Kidney tubule cell (primary cell): ENCODE measurements at regions not wholly inside any gene's neighbourhood (a gene's known extent, or its start where the extent isn't known, plus 50 kb on each side); places are given as distances from the start of the nearest gene placed in this dataset.
A peak's percentile ranks its signal among the peaks of the same experiment; 100 is the strongest.

Experiments
- DNase-seq: peaks from one replicate; pipeline ENCODE4 v3.0.0-alpha.2; 2018; ENCODE audit warnings: low spot score

GRCh38 chr15:29208836-29209235 is 60.8 kb downstream of the NSMCE3 start:
- DNase-seq = no peak

GRCh38 chr15:29208352-29208751 is 61.3 kb downstream of the NSMCE3 start:
- peak; percentile 5 for DNase-seq

GRCh38 chr15:29207758-29208108 is 61.9 kb downstream of the NSMCE3 start:
- DNase-seq = no peak

GRCh38 chr15:29207027-29207757 is 62.4 kb downstream of the NSMCE3 start:
- DNase-seq = no peak

GRCh38 chr15:29205186-29205585 is 64.4 kb downstream of the NSMCE3 start:
- DNase-seq = no peak

GRCh38 chr15:29204369-29204755 is 65.3 kb downstream of the NSMCE3 start:
- no peak for DNase-seq

GRCh38 chr15:29203718-29204368 is 65.8 kb downstream of the NSMCE3 start:
- no peak for DNase-seq

- no peak for DNase-seq
Observed at GRCh38 chr15:29196722-29197121, 72.9 kb downstream of the NSMCE3 start.

GRCh38 chr15:29196290-29196689 is 73.3 kb downstream of the NSMCE3 start:
- no peak for DNase-seq

GRCh38 chr15:29194866-29195265 is 74.8 kb downstream of the NSMCE3 start:
- DNase-seq = no peak

- DNase-seq = peak; percentile 33
Observed at GRCh38 chr15:29183071-29183831, 86.4 kb downstream of the NSMCE3 start.

- DNase-seq = no peak
Observed at GRCh38 chr15:29182590-29182989, 87.0 kb downstream of the NSMCE3 start.

GRCh38 chr15:29172742-29173725 is 96.6 kb downstream of the NSMCE3 start:
- no peak for DNase-seq

- DNase-seq = no peak
Observed at GRCh38 chr15:29170521-29170920, 99.1 kb downstream of the NSMCE3 start.
